ENCODE measurements at regions not wholly inside any gene's neighbourhood (a gene's known extent, or its start where the extent isn't known, plus 50 kb on each side); places are given as distances from the start of the nearest gene placed in this dataset.
"Not testable (repeated sequence)": the region's sequence is repeated elsewhere in the genome, so short reads cannot be mapped to it uniquely, and the experiment has no call there.

DNA sequence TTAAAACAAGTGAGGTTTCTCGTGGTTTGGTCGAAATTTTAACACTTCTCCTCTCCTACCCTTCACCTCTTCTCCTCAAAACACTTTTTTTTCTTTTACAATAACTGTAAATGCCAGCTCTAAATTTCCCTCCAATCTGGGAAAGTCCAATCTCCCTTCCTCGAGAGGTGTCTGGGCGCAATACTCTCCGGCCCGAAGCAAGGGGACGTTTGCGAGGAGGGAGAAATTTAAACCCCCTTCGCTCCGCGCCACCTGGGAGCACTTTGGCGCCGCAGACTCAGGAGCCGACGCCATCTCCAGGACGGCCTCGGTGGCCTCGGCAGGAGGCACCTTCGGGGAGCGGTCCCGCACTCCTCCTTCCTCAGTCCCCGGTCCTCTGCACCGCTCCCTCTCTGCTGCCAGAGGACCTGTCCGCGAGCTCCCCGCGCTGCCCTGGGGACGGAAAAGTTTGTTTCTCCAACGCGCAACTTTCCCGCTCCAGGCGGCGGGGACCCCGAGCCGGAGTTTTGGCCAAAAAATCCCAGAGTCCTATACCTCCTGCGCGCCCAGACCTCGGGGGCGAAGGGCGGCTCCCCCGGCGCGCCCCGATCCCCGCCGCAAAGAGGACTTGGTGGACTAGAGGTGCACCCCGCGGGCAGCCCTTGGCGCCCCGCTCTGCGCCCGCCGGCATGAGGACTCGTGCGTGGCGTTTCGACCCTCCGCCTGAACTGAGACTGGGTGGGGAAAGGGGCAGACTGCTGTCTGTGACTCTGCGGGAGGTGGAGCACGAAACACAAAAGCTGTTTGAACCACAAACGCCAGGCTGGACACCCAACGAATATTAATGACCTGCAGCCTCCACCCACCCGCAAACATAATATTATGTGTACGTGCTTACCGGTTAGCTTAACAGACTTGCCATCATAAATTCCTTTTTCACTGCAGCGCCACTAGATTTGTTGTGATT, 95.2 kb upstream of the HMGA2 start:
- DNase-seq (ENCODE audit: low spot score): no peak

DNA sequence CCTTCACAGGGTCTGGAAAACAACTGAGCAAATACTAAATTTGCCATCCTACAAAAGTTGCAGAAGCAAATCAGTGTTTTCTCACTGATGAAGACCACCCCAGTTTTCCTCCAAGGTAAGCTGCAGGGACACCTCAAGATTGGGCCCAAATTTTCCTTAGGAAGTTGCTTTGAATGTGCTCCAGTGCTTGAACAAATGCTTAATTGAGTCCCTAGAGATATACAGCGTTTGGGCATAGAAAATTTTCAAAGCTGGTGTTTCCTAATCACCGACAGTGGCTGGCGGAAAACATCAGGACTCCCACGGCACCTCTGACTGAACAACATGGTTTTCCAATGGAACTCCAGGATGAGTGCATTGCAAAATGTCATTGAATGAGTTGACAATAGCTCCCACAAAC, 92.5 kb upstream of the HMGA2 start:
- no peak for DNase-seq (ENCODE audit: low spot score)

DNA sequence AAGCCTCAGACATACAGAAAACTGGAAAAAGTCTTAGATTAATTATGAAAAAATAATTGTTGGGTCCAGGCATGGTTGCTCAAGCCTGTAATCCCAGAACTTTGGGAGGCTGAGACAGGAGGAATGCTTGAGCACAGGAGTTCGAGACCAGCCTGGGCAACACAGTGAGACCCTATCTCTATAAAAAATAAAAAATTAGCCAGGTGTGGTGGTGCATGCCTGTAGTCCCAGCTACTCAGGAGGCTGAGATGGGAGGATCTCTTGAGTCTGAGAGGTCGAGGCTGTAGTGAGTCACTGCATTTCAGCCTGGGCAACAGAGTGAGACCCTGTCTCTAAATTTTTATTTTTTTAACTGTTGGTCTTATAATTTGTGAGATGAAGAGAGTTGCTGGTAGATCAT, 90.6 kb upstream of the HMGA2 start:
- not testable (repeated sequence) for DNase-seq (ENCODE audit: low spot score)

GRCh38 chr12:65734226-65734625, 90.1 kb upstream of the HMGA2 start:
- DNase-seq (ENCODE audit: low spot score): no peak

- no peak for DNase-seq (ENCODE audit: low spot score)
Measured at GRCh38 chr12:65739606-65740005, 84.7 kb upstream of the HMGA2 start.

DNA sequence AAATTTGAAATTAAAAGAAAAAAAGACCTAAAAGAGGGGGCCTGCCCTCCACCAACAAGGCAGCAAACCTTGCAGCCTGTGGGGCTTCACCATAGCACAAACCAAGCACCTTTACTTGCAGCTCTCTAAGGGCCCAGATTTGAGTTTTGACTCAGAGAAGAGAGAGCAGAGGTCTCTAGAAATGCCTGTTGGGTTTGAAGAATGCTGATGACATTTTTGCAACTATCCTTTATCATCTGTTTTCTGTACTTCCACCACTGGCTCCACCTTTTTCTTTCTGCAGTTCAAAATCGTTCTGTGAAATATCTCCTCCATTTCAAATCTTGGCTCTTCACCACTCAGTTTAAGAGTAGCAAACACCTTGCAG, 83.8 kb upstream of the HMGA2 start:
- DNase-seq (ENCODE audit: low spot score): no peak

DNA sequence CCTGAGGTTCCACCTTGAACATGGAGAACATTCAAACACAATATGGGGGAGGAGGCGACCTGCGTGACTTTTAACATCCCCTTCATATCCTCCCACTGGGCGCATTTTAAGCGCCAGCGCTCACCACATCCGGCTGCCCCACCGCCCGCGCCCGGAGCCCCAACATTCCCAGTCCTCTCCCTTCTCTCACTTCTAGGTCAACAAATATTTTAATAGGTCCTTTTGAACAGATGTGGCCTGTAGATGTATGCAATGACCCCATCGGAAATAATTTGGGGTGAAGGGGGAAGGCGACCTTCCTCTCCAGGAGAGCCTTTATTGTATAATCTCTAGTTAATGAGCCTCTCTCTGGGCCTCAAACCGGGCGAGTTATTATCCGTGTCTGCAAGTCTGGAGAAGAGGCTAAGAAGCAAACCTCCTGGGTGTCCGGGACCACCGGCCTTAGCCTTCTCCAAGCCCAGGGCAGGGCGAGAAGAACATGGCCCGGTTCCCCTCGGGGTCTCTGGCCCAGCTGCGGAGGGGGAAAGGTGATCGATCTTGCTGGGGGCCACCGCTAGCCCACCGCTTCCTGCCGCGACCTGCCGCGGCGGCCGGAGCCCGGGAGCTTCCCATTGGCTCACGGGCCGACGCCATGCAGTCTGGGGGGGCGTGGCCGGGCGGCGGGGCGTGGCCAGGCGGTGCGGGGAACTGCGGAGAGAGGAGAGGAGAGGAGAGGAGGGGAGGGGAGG, 83.2 kb upstream of the HMGA2 start:
- peak; percentile 55 for DNase-seq (ENCODE audit: low spot score)

DNA sequence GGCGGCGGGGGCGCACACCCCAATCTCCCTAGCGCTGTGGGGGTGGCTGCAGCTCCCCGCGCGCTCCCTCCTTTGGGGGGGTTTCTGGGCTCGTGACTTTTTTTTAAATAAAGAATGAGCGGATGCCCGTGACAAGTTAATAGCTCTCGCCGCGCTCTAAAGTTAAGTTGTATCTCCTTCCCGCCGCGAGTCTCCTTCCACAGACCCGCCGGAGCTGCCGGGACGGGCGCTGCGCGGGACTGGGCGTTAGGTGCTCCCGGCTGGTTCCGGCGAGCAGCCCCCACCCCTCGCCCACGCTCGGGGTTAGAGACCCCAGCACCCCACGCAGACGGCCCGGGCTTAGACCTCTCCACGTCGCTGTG, 82.6 kb upstream of the HMGA2 start:
- DNase-seq (ENCODE audit: low spot score): no peak

DNA sequence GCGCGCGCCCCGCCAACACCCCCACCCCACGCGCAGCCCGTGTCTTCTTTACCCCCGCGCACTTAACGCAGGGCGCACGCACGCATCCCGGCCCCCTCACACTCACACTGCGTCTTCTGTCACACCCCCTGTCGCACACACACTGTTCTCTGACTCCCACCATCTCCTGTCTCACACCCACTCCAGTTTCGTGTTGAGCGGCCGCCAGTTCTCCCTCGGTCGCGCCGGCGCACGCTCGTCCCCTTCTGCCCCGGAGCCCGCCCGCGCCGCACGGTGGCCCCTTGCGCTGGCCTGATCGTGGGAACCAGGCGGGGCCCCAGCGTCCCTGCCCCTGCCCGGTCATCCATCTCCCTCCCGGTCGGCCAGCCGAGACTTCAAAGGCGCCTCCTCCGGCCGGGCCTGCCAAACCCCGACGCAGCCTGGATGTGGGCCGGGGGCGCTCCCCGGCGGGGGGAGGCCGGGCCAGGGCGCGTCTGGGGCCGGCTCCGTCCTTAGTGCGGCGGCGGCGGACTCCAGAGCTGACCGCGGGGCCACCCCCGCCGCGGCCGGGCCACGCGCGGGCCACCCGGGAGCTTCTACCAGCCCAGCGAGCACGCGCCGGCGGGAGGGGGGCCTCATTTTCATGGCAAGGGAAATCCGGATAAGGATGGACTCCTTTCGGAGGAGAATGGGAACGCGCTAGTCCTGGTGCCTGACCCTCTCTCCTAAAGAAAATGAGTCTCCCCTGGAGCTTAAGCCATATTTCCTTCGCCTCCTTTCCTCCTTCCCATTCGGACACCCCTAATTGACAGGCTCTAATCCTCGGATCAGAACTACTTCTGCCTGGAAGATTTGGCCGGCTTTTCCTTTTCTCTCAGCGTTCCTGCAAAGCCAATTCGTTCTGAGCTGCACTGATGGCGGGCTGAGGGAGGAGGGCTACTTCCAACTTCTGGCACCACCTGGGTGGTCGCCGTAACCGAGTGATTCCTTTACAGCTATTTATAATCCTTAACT, 82.0 kb upstream of the HMGA2 start:
- no peak for DNase-seq (ENCODE audit: low spot score)

- not testable (repeated sequence) for DNase-seq (ENCODE audit: low spot score)
Measured at GRCh38 chr12:65744236-65744840, 79.9 kb upstream of the HMGA2 start.

DNA sequence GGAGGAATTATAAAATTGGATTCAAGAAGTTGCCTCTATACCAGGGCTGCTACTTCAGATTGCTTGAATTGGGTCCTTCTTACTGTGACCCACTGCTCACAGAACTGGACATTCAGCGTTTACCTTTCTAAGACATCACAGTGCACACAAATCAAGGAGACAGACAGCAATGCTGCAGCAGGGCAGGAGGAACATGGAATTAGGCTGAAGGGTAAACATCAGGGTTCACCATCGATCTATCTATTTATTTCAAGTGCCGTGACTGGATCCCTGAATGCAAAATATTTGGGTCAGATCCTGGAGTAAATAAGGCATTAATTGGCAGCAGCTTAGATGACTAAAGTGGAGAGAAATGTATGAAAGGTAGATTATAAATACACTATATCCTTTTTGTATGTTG, 76.9 kb upstream of the HMGA2 start:
- no peak for DNase-seq (ENCODE audit: low spot score)

GRCh38 chr12:65748332-65748731, 76.0 kb upstream of the HMGA2 start:
- DNase-seq (ENCODE audit: low spot score): no peak

GRCh38 chr12:65754290-65754689, 70.0 kb upstream of the HMGA2 start:
- DNase-seq (ENCODE audit: low spot score): no peak

DNA sequence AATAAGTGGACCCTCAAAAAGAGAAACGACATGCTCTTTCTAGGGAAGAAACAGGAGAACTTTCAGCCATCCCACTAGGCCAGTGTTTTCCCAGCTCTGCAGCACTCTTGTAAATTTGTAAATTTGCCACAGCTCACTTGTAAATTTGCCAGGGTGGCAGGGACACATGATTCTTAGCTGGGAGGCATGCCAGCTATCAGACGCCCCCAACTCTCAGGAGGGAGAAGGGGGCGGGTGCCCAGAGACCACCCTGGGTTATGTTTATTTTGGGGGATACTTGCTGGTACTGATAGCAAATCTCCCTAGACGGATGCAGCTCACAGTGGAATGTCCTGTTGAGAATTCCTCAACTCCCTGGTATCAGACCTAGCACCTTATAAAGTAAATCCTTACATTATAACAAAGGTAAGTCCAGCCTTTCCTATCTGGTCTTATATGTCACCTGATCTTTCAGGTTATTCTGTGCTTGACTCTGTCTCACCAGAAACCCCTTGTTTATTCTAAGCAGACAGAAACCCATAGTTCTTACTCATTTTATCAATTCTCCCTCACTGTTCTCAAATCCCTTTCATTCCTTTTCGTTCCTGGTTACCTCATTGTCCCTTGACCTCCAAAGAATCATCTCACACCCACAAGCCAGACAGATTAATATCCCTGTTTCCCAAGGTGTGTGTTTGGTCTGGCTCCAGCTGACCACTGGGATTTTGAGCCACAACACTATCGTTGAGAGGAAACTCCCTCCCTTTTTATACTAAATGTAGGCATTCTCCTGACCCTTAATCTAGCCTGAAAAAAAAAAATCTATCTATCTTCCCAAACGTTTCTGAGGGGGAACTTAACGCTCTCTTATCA, 69.3 kb upstream of the HMGA2 start:
- DNase-seq (ENCODE audit: low spot score): no peak

- DNase-seq (ENCODE audit: low spot score): no peak
Measured at GRCh38 chr12:65755596-65755978, 68.7 kb upstream of the HMGA2 start.

DNA sequence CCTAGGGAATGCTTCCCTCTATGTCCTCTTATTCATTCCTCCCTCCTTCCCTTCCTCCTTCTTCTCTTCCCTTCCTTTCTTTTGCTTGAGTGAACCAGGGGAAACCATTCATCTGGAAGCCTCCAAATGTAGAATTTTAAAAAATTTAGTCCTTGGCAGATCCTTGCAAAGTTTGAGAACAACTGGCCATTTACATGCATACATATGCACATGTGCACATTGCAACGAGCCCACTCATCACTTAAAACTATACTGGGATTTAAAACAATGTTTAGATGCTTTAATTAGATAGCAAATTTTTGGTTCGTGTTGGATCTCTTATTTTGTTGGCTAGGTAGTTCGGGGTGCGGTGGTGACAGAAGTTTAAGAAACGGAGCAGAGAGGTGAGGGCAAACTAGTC, 68.0 kb upstream of the HMGA2 start:
- DNase-seq (ENCODE audit: low spot score): no peak

GRCh38 chr12:65756956-65757511, 67.2 kb upstream of the HMGA2 start:
- no peak for DNase-seq (ENCODE audit: low spot score)

DNA sequence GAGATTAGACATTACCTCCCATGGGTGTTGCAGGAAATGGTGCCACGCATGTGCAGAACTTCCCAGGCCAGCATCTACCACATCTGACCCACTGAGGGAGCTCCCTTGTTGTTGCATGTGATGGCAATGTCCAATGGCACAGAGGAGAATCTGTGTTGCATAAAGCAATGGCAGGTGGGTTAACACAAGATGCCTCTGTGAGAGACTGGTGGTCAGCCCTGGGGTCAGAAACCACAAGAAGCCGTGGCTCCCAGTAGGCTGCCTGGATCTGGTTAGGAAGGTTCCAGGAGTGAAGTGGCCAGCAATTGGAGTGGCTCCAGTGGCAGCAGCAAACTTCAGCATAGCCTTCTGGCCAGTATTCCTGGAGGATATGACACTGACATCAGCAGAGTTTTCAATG, 65.9 kb upstream of the HMGA2 start:
- DNase-seq (ENCODE audit: low spot score): no peak

- no peak for DNase-seq (ENCODE audit: low spot score)
Measured at GRCh38 chr12:65759735-65760134, 64.5 kb upstream of the HMGA2 start.

DNA sequence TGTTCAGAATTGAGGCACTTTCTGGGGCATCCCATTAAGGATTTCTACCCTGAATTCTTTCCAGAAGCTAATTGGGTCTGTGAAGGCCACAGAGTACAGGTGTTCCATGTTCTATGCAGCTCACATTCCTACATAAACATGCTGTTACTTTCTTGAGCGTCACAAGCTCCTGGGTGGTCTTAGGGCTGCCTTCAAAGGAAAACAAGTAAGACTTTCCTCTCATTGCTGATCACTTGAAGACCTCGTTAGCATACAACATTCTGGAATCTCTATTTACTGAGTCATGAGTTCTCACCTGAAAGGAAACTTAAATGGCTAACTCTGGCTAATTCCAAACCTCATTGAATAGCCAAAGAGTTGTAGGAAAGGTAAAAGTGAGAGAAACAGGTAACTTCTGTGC, 63.0 kb upstream of the HMGA2 start:
- DNase-seq (ENCODE audit: low spot score): no peak

Measured in ureter (tissue), 1 donor.